A549 (cell line): ENCODE measurements at regions not wholly inside any gene's neighbourhood (a gene's known extent, or its start where the extent isn't known, plus 50 kb on each side); places are given as distances from the start of the nearest gene placed in this dataset.

ENCODE experiments used
- ATAC-seq, 2 experiments: fragments of 200-7000 bp in 1 of 2; fragments of >200 bp in 1 of 2; cut with Nextera tagmentation in 1 of 2; cut with Tn5 transposase in 1 of 2; 3 replicates each; pipeline versions ENCODE4 v1.8.0 to v1.9.1; 2018 to 2020; ENCODE audit warnings: mild to moderate bottlenecking in 1 of 2, moderate library complexity in 1 of 2
- CTCF ChIA-PET: fragments of 300-600 bp; sonication (Branson Sonifier 250); formaldehyde crosslinking; extraction: SDS; loops from one replicate; lab custom pipeline; 2021; ENCODE audit warnings: antibody characterized with exemption, inconsistent platforms; lab: Yijun Ruan, JAX
- POLR2A ChIA-PET: fragments of 350-600 bp; formaldehyde crosslinking; extraction: SDS; loops from one replicate; lab custom pipeline; 2021; ENCODE audit warnings: antibody characterized with exemption, inconsistent platforms; lab: Yijun Ruan, JAX
- DNase-seq, 2 experiments: peaks; one replicate each; pipeline versions ENCODE4 v3.0.0 to v3.0.0-alpha.2; 2011 to 2016; ENCODE audit warnings: low read depth in 1 of 2, low spot score in 1 of 2
- FAIRE-seq: peaks from 2 replicates; lab custom pipeline; 2011; peaks lifted over from hg19 to GRCh38; lab: Jason Lieb, UNC
- H3K27ac ChIP-seq, 2 experiments: fragments of >200 bp; sonication (Bioruptor Twin); formaldehyde crosslinking; 3 replicates each; pipeline ENCODE4 v1.5.1; 2016 to 2017
- H3K4me1 ChIP-seq: fragments of >200 bp; sonication (Bioruptor Twin); formaldehyde crosslinking; 3 replicates; pipeline ENCODE4 v1.6.1; 2016
- H3K4me2 ChIP-seq: fragments of >200 bp; sonication (Bioruptor Twin); formaldehyde crosslinking; 3 replicates; pipeline ENCODE4 v1.6.1; 2016
- H3K4me3 ChIP-seq: fragments of >200 bp; sonication (Bioruptor Twin); formaldehyde crosslinking; 3 replicates; pipeline ENCODE4 v1.5.1; 2016
- H3K9me3 ChIP-seq: fragments of >200 bp; sonication (Bioruptor Twin); formaldehyde crosslinking; 3 replicates; pipeline ENCODE4 v1.6.1; 2016
- BCL3 ChIP-seq: fragments of >200 bp; sonication (Bioruptor Twin); formaldehyde crosslinking; IDR thresholded peaks from 3 replicates; pipeline ENCODE4 v1.6.1; 2016
- E2F6 ChIP-seq: IDR thresholded peaks from 2 replicates; pipeline ENCODE4 v1.6.1; 2012; ENCODE audit warnings: low read depth, borderline replicate concordance
- EP300 ChIP-seq, 2 experiments: fragments of >200 bp; sonication (Bioruptor Twin); formaldehyde crosslinking; IDR thresholded peaks; 2 replicates in 1 of 2; 3 replicates in 1 of 2; pipeline ENCODE4 v1.6.1; 2016 to 2017
- FOSB ChIP-seq: fragments of 250-450 bp; sonication (Bioruptor Pico); IDR thresholded peaks from 2 replicates; pipeline ENCODE4 v1.5.0; 2020; ENCODE audit warnings: mild to moderate bottlenecking, moderate library complexity
- HDAC2 ChIP-seq: fragments of 200-600 bp; sonication (generic); IDR thresholded peaks from 2 replicates; pipeline ENCODE4 v1.6.1; 2016
- HEYL ChIP-seq: fragments of 250-450 bp; sonication (Bioruptor Pico); IDR thresholded peaks from 2 replicates; pipeline ENCODE4 v1.8.0; 2021; ENCODE audit warnings: mild to moderate bottlenecking, moderate library complexity
- HMGXB4 ChIP-seq: fragments of 250-450 bp; sonication (Bioruptor Pico); IDR thresholded peaks from 2 replicates; pipeline ENCODE4 v1.5.0; 2021; ENCODE audit warnings: mild to moderate bottlenecking, moderate library complexity, borderline replicate concordance
- HOXA7 ChIP-seq: fragments of 250-450 bp; sonication (Bioruptor Pico); IDR thresholded peaks from 2 replicates; pipeline ENCODE4 v1.5.0; 2020; ENCODE audit warnings: mild to moderate bottlenecking, moderate library complexity
- HOXB5 ChIP-seq: fragments of 250-450 bp; sonication (Bioruptor Pico); IDR thresholded peaks from 2 replicates; pipeline ENCODE4 v1.5.0; 2020; ENCODE audit warnings: mild to moderate bottlenecking, moderate library complexity
- JUNB ChIP-seq: fragments of >200 bp; sonication (Bioruptor Twin); formaldehyde crosslinking; IDR thresholded peaks from 2 replicates; pipeline ENCODE4 v1.6.1; 2016
- PBX3 ChIP-seq: IDR thresholded peaks from 2 replicates; pipeline ENCODE4 v1.6.1; 2012
- PHF8 ChIP-seq: fragments of 200-600 bp; sonication (generic); IDR thresholded peaks from 2 replicates; pipeline ENCODE4 v1.6.1; 2016; ENCODE audit warnings: low read depth, mild to moderate bottlenecking, antibody characterized with exemption, moderate library complexity, borderline replicate concordance
- POLR2A ChIP-seq: IDR thresholded peaks from 2 replicates; pipeline ENCODE4 v1.6.1; 2012; ENCODE audit warnings: mild to moderate bottlenecking, low read length
- POLR2AphosphoS2 ChIP-seq: conservative IDR thresholded peaks from 2 replicates; pipeline ENCODE4 v1.6.1; 2012; ENCODE audit warnings: low read length, improper control_type of control experiment, inconsistent platforms
- REST ChIP-seq: fragments of 200-600 bp; sonication (generic); IDR thresholded peaks from 2 replicates; pipeline ENCODE4 v1.6.1; 2016; ENCODE audit warnings: antibody characterized with exemption, mild to moderate bottlenecking, moderate library complexity
- RFX5 ChIP-seq: fragments of 450-650 bp; IDR thresholded peaks from 2 replicates; pipeline ENCODE4 v1.7.1; 2014; ENCODE audit warnings: antibody characterized with exemption, mild to moderate bottlenecking, moderate library complexity
- RNF2 ChIP-seq: fragments of 200-600 bp; sonication (generic); IDR thresholded peaks from 2 replicates; pipeline ENCODE4 v1.6.1; 2016; ENCODE audit warnings: low read depth, mild to moderate bottlenecking, antibody characterized with exemption, moderate library complexity, borderline replicate concordance
- SMC3 ChIP-seq: fragments of >200 bp; sonication (Bioruptor Twin); formaldehyde crosslinking; IDR thresholded peaks from 3 replicates; pipeline ENCODE4 v1.6.1; 2018; ENCODE audit warnings: inconsistent platforms
- TP53 ChIP-seq: fragments of 250-450 bp; sonication (Bioruptor Pico); IDR thresholded peaks from 2 replicates; pipeline ENCODE4 v1.5.0; 2021; ENCODE audit warnings: mild to moderate bottlenecking, moderate library complexity
- ZC3H11A ChIP-seq: fragments of 450-650 bp; IDR thresholded peaks from 2 replicates; pipeline ENCODE4 v1.6.1; 2014; ENCODE audit warnings: antibody characterized with exemption, mild to moderate bottlenecking
- ZSCAN20 ChIP-seq: fragments of 250-450 bp; sonication (Bioruptor Pico); IDR thresholded peaks from 2 replicates; pipeline ENCODE4 v1.8.0; 2022; ENCODE audit warnings: mild to moderate bottlenecking, moderate library complexity
- WGBS: methylation state at CpG from one replicate; pipeline ENCODE4 v1.1.6; 2017; ENCODE audit errors: missing lambda C conversion rate; 5-methylcytosine and 5-hydroxymethylcytosine counted together

- TF ChIP-seq BCL3: no peak
- TF ChIP-seq REST: no peak
- no peak for TF ChIP-seq RFX5
- no peak for TF ChIP-seq FOSB (CRISPR knock-in tag)
Measured at GRCh38 chr2:33660416-33661123, 61.5 kb upstream of the FAM98A start (continued).

GRCh38 chr2:33655626-33656320 is 56.7 kb upstream of the FAM98A start:
- WGBS: 4% methylated on average over 5 of the region's 5 CpGs
- ATAC-seq (no peak), DNase-seq (no peak), FAIRE-seq (no peak)
- no peak overlapping the region for H3K4me3 ChIP-seq
- no peak overlapping the region for H3K27ac ChIP-seq
- TF ChIP-seq SMC3 (no peak), ZSCAN20 (CRISPR knock-in tag) (no peak), HMGXB4 (CRISPR knock-in tag) (no peak), EP300 (IDR thresholded peaks at IDR 0.05) (no peak), RFX5 (no peak), POLR2A (no peak), ZC3H11A (no peak), HDAC2 (no peak), POLR2AphosphoS2 (no peak), TP53 (no peak), JUNB (no peak), HOXB5 (no peak), RNF2 (no peak), PHF8 (no peak), HOXA7 (no peak), E2F6 (no peak), HEYL (CRISPR knock-in tag) (no peak), REST (no peak), PBX3 (no peak)
- ChIA-PET POLR2A (no interaction called here), CTCF (no interaction called here)
- no peak overlapping the region for H3K4me2 ChIP-seq
- no peaks in the 10 kb centered on the region; the same call in 2 of the 3 replicates for H3K9me3 ChIP-seq
- no peaks in the 10 kb centered on the region for H3K4me1 ChIP-seq
